GM18507 (cell line): ENCODE measurements at regions not wholly inside any gene's neighbourhood (a gene's known extent, or its start where the extent isn't known, plus 50 kb on each side); places are given as distances from the start of the nearest gene placed in this dataset.
"Not testable (repeated sequence)": the region's sequence is repeated elsewhere in the genome, so short reads cannot be mapped to it uniquely, and the experiment has no call there.

Experiments used
- DNase-seq: peaks from one replicate; pipeline ENCODE4 v3.0.0; 2011; ENCODE audit warnings: low read depth; ENCODE audit not compliant: insufficient read length; ENCODE audit errors: extremely low spot score
- FAIRE-seq: peaks from 2 replicates; lab custom pipeline; 2011; peaks lifted over from hg19 to GRCh38; lab: Jason Lieb, UNC

DNA sequence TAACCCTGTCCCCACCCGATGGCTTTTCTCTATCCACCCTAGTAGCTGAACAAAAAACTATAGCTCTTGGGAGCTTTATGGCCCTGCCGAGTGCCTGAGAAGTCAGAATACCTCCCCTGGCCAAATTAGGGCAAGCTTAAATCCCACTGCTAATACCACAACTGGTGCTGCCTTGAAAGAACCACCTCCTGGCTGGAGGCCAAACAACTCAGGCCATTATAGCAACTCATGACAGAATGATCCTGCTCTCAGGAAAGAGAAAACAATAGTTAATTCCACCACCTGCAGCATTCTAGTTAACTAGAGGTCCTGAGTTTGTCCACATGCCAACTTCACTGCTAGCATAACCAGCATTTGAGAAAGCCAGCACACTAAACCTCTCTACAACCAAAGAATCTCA, 123.2 kb downstream of the RTP4 start:
- no peak for DNase-seq
- FAIRE-seq, result no peak

DNA sequence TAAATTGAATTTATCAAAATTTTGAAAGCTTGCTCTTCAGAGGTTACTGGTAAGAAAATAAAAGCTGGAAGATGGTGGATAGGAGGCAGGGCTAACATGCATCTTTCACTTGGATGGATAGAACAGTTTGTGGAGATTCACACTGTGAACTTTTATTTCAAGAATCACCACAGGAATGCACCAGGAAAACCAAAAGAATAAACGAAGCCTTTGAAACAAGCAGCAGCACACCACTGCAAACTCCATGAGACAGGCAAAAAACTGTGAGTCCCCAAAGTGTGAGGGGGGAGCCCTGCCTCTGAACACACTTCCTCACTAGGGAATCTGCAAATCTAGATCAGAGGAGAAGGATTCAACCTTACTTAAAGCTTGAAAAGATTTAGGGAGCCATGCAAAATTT, 122.2 kb downstream of the RTP4 start:
- FAIRE-seq (no peak), DNase-seq (no peak)

DNA sequence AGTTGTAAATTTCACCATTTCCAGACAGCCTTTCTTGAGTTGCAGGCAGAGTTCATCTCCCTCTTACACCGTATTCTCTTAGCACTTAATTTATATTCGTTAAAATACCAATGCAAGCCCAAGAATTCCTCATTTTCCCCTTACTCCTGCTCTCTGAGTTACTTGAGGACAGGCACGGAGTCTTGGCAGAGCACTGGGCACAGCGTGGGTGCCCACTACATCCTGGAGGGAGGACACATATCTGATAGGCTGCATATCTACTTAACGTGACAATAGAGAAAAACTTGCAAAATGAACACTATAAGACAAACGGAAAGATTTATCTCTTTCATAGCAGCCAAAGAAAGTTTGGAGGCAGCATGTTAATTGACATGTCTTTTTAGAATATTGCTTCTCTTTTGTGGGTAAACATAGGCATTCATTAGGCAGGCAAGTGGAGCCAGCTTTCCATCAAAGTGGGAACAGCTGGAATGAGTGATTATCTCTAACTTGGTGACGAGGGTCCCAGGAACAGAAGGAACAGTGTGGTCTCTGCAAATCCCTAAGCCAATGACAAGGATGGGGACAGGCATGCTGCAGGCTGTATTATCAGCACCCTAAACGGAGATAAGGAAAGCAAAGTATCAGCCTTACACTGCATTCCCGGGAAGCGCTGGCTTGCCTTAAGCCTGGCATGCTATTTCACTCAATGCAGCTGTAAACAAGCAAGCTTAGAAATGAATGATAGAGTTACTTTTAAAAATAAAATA, 116.5 kb downstream of the RTP4 start:
- DNase-seq (no peak), FAIRE-seq (no peak)

DNA sequence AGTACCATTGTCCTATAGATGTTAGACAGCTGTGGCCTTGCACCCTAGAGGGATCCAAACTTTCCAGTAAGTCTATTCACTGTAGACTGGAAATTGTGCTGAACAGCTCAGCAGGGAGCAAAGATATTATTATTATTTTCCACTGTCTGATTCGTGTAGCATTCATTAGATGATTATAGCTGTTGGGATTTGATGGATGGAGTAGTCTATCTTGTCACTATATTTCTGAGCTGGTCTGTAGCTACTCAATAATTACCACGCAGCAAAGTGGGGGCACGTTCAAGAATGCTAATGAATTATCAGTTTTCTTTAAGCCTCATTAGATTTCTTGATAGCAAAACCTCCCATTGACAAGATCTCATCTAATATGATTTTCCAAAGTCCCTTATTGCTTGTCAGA, 113.2 kb downstream of the RTP4 start:
- DNase-seq (no peak), FAIRE-seq (no peak)

DNA sequence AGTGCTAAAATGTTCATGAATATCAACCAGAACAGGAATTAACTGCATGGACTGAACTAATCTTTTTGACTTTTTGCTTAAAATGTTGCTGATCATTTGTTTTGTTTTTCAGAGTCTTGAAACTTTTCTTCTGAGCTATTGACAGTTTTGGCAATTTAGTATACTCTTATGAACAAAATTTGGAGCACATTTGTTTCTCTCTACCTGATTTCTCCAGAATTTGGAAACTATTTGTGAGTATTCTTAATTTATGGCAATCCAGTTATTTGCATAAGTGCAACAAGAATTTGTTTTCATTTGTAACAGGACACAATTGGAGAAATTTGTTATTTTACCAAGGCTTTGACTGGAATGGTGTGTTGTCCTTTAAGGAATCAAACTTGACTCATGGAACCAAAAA, 107.4 kb downstream of the RTP4 start:
- not testable (repeated sequence) for DNase-seq, FAIRE-seq

DNA sequence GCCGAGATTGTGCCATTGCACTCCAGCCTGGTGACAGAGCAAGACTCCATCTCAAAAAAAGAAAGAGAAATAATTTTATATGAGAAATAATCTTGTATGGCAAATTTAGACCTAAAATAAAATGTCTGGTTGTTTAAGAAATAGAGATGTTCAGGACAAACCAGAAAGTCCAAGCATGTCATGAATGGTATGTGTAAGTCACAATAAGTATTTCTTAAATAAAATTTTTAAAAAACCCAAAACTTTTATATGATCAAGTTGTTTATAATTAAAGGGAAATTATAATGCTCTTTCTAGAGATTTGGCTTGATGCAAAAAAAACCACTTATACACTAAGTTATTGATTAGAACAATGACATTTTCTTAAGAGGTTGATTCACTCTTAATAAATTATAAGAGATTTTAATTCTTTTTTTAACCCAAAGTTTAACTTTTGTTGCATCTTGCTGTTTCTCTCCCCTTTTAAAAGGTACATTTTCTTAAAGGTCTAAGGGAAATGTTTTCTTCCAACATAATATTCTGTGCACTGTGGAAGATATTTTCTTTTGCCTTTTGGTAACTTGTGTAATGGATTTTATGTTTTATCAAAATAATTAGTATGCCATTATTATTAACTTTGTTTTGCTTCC, 105.7 kb downstream of the RTP4 start:
- DNase-seq, result no peak
- no peak for FAIRE-seq

DNA sequence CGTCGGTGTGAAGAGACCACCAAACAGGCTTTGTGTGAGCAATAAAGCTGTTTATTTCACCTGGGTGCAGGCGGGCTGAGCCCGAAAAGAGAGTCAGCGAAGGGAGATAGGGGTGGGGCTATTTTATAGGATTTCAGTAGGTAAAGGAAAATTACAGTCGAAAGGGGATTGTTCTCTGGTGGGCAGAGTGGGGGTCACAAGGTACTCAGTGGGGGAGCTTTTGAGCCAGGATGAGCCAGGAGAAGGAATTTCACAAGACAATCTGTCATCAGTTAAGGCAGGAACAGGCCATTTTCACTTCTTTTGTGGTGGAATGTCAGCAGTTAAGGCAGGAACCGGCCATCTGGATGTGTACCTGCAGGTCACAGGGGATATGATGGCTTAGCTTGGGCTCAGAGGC, 98.1 kb downstream of the RTP4 start:
- not testable (repeated sequence) for FAIRE-seq, DNase-seq

DNA sequence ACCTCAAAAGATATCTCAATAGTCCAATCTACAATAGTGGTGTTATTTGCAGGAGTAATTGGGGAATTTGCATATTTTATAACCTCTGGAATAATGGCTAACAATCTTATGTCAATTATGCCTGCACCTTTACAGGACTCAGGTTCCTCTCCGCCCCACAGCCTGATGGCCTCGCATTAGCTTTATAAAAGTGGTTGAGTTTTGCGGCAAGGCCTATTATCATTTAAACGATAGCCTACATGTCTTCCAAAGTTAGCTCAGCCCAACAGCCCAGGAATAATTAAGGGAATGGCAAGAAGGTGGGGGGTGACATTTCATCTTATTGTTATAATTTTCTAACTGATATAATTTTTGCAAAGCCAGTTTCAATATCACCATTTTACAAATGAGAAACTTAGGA, 97.3 kb downstream of the RTP4 start:
- no peak for FAIRE-seq

DNA sequence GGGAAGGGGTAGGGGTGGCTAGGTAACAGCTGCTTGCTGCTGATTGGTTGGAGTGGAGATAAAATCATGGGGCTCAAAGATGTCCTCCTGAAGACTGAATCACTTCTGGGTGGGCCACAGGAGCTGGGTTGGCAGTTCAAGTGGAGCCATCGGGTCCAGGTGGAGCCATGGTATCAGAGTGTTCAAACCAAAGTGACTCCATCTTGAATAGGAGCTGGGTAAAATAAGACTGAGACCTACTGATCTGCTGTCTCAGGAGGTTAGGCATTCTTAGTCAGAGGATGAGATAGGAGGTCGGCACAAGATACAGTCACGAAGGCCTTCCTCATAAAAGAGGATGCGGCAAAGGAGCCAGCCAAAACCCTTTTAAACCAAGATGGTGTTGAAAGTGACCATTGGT, 96.5 kb downstream of the RTP4 start:
- no peak for DNase-seq
- no peak for FAIRE-seq

More for the DNA sequence above, 97.3 kb downstream of the RTP4 start:
- no peak for DNase-seq

DNA sequence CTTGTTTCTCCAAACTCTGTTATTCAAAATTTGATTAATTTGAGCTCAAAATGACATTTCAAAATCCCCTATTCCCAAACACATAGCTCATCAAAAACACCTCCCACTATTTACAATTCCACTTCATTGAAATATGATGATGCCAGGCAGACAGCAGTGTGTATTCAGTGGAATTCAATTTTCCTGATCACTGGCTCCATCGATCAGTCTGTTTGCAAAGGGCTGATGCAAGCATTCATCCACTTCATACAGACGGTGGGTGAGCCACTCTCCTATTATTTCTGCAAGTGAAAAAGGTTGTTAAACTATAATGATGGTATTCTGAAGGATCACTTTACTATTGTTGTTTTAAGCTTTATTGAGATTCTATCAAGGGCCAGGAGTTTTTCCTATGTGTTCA, 90.7 kb downstream of the RTP4 start:
- DNase-seq (no peak), FAIRE-seq (no peak)

DNA sequence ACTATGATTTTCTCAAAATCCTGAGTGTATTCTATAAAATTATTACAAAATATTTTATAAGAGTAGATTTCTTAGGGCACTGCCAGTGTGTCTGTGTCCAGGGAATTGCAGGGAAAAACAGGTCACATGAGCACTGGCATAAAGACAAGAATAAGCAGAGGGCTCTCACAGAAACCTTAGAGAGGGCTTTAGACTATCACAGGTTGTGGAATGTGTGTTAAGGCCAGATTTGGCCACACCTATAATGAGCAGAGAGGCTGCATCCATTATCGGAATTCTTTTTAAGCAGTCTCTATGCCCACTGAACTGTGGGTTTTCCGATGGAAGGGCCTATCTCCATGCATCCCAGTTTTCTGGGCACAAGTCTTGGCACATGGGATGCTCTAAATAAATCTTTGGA, 90.2 kb downstream of the RTP4 start:
- DNase-seq (no peak), FAIRE-seq (no peak)

DNA sequence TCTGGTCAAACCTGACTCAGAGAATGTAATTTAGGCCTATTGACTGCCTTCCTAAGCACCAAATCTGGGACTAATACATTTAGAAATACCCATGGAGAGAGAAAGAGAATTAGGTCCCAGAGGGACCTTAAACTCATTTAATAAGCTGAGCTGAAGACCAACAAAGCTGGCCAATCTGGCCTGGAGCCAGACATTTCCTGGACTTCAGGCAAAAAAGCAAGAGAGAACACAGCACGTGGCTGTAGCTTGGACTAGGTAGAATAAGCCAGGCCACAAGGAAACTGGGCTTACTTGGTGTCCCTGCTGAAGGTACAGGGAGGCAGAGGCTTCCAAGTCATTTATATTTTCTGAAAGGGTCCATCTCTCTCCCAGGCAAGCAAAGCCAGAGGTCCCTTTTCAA, 88.1 kb downstream of the RTP4 start:
- FAIRE-seq (no peak), DNase-seq (no peak)

DNA sequence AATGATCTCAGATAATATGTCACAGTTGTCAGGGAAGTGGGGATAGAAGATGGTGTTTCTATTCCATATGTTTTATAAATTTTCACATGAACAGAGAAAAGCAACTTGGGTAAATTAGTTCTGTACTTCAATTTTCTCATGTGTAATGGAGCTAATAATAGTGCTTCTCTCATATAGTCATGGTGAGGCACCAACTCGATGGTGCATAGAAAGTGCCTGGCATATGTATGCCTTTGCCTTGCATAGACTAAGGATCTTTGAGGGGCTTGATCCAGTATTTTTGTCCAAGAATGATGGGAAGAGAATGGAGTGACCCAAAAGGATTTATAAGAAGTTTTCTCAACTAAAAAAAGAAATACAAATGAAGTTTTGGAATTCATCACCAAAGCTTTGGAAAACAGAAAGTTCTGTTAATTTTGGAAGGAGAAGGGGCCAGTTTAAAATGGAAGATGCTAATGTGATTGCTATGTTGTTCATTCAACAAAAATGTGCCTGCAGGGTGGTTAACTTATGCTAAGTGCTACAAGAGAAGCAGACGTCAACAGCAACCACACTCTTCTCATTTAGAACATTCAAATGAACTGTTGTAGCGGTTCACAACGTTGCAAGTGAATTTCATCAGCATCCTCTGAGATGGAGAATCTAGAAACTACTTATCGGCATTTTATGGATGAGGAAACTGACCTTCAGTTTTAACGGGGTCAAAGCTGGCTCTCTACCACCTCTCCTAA, 86.1 kb downstream of the RTP4 start:
- no peak for FAIRE-seq
- no peak for DNase-seq

DNA sequence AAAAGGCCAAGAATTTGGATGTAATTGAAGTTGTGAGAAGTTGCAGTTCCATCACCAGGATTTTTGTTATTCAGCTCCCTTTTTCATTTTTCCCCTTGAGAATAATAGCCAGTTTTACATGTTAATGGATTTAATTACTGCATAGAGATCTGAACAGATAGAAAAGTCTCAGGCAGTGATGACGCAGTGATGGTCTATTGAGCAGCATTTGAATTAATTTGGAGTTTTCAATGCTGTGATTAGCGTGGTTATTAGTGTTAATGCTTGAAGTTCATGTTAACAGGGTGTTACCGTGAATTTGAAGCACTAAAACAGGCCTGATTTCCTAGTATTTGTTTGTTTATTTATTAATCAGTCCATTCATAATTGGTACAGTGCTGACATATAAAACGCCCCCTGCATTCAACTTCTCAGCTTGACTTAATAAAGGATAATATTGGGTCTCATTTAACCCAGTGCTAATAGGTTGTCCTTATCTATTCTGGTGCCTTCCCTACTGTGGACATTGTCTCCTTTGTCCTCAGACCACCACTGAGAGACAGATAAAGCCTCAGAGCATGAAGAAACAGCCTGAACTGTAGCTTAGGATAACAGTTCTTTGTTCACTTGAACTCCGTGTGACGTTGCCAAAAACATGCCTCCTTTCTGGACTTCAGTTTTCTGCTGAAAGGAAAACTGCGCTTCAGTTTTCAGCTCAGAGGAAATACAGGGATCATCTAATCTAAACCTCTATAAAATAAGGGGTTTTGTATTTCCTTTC, 82.4 kb downstream of the RTP4 start:
- DNase-seq, result no peak
- no peak for FAIRE-seq

DNA sequence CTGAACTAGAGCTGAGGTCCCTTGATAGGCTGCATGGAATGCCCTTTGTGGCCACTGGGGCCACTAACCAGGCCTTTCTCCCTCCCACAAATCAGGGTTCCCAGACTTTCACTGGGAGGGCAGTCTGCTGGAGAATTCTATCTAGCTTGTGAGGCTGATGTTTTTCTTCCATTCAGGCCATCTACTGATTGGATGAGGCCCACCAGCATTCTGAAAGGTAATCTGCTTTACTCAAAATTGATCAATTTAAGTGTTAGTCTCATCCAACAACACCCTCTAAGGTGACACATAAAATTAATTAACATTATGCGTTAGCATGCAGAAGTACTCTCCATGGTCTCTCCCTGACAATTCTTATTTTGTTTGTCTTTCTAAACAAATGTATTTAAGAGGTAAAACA, 80.5 kb downstream of the RTP4 start:
- FAIRE-seq (no peak), DNase-seq (no peak)

DNA sequence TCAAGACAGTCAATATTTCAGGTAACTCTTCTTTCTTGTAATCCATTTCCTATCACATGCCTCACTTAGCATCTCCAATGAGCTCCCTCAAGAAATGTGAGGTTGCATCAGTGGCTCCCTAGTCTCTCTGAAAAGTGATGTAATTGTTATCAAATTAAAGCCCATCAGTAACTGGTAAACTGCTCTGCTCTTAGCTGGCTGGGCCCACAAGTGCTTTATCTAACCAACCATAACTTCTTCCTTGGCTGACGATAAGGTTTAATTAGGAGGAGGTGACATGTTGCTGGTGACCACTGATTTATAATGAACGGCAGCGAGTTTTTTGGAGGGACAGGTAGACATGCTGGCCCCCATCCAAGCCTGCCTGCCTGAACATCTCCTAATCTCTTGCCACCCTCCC, 79.6 kb downstream of the RTP4 start:
- no peak for DNase-seq
- FAIRE-seq, result no peak

DNA sequence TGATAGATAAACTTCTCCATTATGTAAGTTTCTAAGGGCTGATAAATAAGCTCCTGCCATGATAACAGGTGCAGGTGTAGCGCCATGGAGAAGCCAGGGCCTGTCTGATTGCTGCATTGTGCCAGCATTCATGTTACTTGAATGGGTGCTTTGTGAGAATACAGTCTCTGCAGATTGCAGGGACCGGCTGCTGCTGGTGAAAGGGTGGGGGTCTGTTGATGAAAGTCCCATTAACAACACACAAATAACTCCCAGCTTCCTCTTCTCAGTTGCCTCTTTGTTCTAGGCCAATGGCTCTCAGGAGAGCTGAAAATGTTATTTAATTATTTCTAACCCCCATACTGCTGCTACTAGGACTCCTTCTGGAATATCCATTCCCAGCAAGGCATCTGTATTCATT, 77.2 kb downstream of the RTP4 start:
- DNase-seq, result no peak
- no peak for FAIRE-seq

DNA sequence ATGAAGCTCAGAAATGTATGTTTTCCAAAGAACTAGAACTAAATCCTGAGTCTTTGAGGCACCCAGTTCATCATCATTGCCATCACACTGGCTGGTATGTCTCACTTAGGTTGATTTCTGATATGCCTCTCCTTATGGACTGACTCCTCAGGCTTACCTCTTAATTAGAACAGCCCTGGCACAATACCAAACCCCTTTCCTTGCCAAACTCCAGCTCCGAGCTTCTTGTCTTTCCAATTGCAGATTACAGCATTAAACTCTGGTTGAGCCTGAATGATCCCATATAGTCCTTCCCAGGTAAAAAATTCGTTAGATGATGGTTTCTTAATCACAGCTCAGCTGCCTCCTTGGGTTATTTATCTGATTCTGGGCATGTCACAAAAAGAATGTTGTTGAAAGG, 66.3 kb downstream of the RTP4 start:
- FAIRE-seq (no peak), DNase-seq (no peak)

DNA sequence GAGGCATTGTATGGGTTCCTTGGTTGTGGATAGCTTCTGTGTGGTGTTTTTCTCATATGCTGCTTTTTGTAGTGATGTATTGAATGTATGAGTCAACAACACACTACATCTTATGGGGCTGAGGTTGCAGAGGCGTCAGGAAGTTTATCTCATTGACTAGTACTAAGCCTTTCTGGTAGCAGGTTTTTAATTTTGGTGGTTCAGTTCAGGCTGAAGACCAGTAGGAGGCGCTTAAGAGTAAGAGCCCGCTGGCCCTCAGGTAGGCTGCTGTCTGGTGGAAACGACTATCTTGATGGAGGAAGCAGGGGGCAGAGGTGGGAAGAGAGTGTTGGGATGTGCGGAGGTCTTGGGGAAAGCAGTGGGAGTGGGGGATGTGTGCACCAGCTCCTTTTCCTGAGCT, 62.4 kb downstream of the RTP4 start:
- no peak for FAIRE-seq
- DNase-seq, result no peak
